ENCODE measurements at regions not wholly inside any gene's neighbourhood (a gene's known extent, or its start where the extent isn't known, plus 50 kb on each side); places are given as distances from the start of the nearest gene placed in this dataset.

- DNase-seq, result no peak
- no peak overlapping the region for H3K4me3 ChIP-seq (ENCODE audit: low read depth, low read length)
- H3K36me3 ChIP-seq, result no peaks in the 10 kb centered on the region
- TF ChIP-seq, protein P1, sequence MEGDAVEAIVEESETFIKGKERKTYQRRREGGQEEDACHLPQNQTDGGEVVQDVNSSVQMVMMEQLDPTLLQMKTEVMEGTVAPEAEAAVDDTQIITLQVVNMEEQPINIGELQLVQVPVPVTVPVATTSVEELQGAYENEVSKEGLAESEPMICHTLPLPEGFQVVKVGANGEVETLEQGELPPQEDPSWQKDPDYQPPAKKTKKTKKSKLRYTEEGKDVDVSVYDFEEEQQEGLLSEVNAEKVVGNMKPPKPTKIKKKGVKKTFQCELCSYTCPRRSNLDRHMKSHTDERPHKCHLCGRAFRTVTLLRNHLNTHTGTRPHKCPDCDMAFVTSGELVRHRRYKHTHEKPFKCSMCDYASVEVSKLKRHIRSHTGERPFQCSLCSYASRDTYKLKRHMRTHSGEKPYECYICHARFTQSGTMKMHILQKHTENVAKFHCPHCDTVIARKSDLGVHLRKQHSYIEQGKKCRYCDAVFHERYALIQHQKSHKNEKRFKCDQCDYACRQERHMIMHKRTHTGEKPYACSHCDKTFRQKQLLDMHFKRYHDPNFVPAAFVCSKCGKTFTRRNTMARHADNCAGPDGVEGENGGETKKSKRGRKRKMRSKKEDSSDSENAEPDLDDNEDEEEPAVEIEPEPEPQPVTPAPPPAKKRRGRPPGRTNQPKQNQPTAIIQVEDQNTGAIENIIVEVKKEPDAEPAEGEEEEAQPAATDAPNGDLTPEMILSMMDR (IDR thresholded peaks at IDR 0.05; ENCODE audit: low read depth, low read length), result no peak
- H3K27me3 ChIP-seq, result no peaks in the 10 kb centered on the region
- H3K4me1 ChIP-seq, result no peaks in the 10 kb centered on the region
- H3K9me3 ChIP-seq, result no peaks in the 10 kb centered on the region
Measured at GRCh38 chr10:4701016-4701415, 125.0 kb upstream of the AKR1E2 start.

DNA sequence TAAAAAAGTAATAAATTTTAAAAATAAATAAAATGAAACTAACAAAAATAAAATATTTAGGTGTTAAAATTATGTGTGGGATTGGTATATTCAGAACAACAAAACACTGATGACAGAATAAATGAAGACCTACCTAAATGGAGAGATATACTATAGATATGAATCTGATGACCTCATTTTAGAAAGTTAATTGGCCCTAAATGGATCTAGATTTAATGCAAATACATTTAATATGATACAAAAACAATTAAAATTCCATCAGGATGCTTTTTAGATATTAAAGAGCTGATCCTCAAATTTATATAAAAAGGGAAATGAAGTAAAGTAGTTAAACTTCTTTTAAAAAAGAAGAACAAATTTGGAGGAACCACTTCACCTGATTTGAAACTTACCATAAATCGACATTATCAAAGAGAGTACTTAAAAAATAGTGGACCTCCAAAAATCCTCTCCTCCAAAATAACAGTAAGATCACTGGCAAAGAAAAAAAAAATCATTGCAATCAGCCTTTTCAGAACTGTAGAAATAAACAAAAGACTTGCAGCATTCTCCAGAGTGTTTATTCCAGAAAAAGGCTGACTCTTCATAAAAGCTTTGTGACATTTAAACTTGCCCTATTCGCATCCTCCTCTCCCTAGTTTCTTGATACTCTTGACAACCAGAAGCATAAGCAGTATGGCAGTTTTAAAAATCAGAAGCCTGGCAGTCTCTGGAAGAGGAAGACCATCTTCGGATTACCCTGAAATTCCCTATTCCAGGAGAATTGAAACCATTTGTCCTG lies 125.9 kb upstream of the AKR1E2 start:
- TF ChIP-seq, protein P1 (IDR thresholded peaks at IDR 0.05; ENCODE audit: low read depth, low read length), result no peak
- Histone ChIP-seq H3K27me3 (no peaks in the 10 kb centered on the region), H3K9me3 (no peaks in the 10 kb centered on the region), H3K36me3 (no peaks in the 10 kb centered on the region), H3K4me1 (no peaks in the 10 kb centered on the region), H3K4me3 (ENCODE audit: low read depth, low read length) (no peak overlapping the region)
- DNase-seq, result no peak

DNA sequence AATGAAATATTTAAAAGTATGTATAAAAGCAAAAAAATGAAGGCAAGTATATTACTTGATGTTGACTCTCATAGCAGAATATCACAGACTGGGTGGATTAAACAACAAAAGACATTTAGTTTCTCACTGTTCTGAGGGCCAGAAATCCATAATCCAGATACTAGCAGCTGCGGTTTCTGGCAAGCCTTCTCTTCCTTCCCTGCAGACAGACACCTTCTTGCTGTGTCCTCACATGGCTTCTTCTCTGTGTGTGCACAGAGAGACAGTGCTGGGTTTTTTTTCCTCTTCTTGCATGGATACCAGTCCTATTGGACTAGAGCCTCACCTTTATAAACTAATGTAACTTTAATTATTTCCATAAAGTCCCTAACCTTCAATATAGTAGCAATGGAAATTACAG lies 127.9 kb upstream of the AKR1E2 start:
- H3K27me3 ChIP-seq, result no peaks in the 10 kb centered on the region
- TF ChIP-seq, protein P1 (IDR thresholded peaks at IDR 0.05; ENCODE audit: low read depth, low read length), result no peak
- no peaks in the 10 kb centered on the region for H3K4me1 ChIP-seq

DNA sequence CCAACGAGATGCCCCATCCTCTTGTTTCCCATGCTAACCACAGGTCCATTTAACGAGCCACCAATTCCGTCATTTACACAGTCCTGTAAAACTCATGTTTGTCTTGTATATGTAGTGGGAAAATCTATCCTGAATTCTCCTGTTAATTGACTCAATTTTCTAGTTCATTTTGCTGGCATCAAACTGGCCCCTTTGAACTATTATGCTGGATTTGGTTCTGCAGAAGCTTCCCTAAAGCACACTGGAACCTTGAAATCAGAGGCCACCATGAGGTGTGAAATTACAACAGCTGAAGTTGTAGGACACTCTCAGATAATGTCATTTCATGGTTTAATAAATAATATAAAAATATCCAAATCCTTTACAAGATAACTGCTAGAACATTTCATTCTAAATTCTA lies 129.8 kb upstream of the AKR1E2 start:
- no peak overlapping the region for H3K4me3 ChIP-seq (ENCODE audit: low read depth, low read length)
- H3K4me1 ChIP-seq, result no peaks in the 10 kb centered on the region
- TF ChIP-seq, protein P1 (IDR thresholded peaks at IDR 0.05; ENCODE audit: low read depth, low read length), result no peak
- no peaks in the 10 kb centered on the region for H3K36me3 ChIP-seq
- no peak for DNase-seq
- no peaks in the 10 kb centered on the region for H3K9me3 ChIP-seq
- no peaks in the 10 kb centered on the region for H3K27me3 ChIP-seq

More for the DNA sequence above, 127.9 kb upstream of the AKR1E2 start:
- H3K36me3 ChIP-seq, result no peaks in the 10 kb centered on the region
- H3K4me3 ChIP-seq (ENCODE audit: low read depth, low read length), result no peak overlapping the region
- H3K9me3 ChIP-seq, result no peaks in the 10 kb centered on the region
- DNase-seq, result no peak

DNA sequence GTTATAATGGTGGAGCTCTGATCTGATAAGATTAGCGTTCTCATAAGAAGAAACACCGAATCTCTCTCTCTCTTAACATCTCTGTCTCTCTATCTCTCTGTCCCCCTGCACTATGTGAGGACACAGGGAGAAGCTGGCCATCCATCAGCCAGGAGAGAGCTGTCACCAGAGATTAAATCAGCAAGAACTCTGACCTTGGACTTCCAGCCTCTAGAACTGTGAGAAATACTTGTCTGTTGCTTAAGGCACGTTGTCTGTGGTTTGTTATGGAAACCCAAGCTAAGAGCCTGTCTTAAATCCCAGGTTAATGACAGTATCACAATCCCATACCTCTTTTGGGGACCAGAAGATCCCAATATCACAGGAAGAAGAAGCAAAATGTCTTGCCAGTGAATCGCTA lies 132.0 kb upstream of the AKR1E2 start:
- Histone ChIP-seq H3K4me1 (no peaks in the 10 kb centered on the region), H3K4me3 (ENCODE audit: low read depth, low read length) (no peak overlapping the region), H3K27me3 (no peaks in the 10 kb centered on the region), H3K36me3 (no peaks in the 10 kb centered on the region), H3K9me3 (no peaks in the 10 kb centered on the region)
- no peak for DNase-seq
- TF ChIP-seq, protein P1 (IDR thresholded peaks at IDR 0.05; ENCODE audit: low read depth, low read length), result no peak

DNA sequence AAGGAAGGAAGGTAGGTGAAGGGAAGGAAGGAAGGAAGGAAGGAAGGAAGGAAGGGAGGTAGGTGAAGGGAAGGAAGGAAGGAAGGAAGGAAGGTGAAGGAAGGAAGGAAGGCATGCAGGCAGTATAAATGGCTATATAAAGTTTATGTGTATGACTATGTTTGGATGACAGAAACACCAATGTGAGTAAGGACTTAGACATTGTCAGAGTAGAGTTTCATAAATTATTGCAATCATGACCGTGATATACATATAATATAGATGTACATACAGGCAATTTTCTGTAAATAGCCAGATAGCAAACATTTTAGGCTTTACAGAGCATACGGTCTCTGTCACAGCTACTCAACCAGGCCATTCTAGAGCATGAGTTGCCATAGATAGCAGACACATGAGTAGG lies 133.8 kb upstream of the AKR1E2 start:
- DNase-seq, result no peak
- H3K4me1 ChIP-seq, result no peaks in the 10 kb centered on the region
- H3K36me3 ChIP-seq, result no peaks in the 10 kb centered on the region
- no peaks in the 10 kb centered on the region for H3K9me3 ChIP-seq
- H3K27me3 ChIP-seq, result no peaks in the 10 kb centered on the region
- TF ChIP-seq, protein P1 (IDR thresholded peaks at IDR 0.05; ENCODE audit: low read depth, low read length), result no peak
- no peak overlapping the region for H3K4me3 ChIP-seq (ENCODE audit: low read depth, low read length)
